Stimulated activated CD8-positive, alpha-beta memory T cell treated with anti-CD3 and anti-CD28 coated beads, Interleukin-7, amount 100 ng/mL, for 4 hours (primary cell): ENCODE measurements at regions not wholly inside any gene's neighbourhood (a gene's known extent, or its start where the extent isn't known, plus 50 kb on each side); places are given as distances from the start of the nearest gene placed in this dataset.

ENCODE experiments used
- DNase-seq, 2 donors: peaks; one replicate each; pipeline ENCODE4 v3.0.0-alpha.2; 2020; ENCODE audit warnings: low read depth in 2 of 2

- DNase-seq, result no peak
Measured at GRCh38 chr4:57243076-57243475, 132.9 kb upstream of the IGFBP7 start.

DNA sequence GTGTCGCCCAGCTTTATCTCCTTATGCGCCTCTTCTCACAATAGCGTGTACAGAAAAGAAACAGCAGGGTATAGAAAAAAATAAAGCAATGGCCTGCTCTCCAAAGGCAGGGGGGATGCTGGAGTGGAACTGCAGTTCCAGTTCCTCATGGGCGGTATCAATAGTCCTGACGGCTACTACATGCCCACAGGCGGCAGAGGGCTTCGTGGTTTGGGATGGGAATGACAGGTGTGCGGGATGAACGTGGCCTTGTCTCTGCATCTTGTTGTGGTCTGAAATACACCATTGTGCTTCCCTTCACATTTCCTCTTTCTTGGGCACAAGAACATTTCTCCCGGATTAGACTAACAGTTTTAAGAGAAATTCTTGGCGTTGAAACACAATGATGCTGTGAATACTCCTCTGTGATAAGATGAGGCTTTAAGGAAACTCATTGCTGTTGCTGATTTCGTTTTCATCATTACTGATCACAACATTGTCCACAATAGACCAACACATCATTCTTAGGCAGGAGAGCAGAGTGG, 124.1 kb upstream of the IGFBP7 start:
- DNase-seq, result no peak

DNA sequence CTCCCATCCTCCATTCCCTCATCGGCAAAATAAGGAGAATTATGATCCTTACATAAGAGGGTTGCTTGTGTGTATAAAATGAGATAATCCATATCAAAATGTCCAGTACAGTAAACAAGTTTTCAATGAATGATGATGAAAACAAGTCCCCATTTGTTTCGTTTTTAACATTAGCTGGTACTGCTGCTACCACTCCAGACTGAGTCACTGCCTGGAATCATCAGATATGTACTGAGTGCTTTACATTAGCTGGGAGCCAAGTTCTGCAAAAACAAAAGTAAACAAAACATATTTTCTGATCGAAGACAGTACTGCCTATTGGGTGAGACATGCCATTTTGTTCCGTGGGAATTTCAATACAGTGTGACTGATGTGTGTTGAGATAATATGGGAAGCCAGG, 123.2 kb upstream of the IGFBP7 start:
- DNase-seq, result no peak

DNA sequence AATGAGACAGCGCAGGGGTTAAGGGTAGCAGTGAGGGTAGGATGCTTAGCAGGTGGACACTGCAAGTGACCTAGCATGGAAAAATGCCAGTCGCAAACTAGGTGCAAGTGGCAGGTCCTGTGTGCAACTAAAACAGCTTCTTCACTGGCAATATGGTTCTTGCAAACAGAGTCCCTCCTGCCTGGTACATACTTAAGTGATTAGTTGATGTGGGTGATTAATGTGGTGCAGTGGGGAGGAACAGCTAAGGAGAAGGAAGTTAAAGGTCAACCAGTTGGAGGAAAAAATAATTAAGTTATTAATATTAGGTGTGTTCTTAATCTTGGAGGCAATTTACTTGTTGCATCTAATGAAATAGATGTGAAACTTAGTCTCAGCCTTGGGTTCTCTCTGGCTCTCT, 121.6 kb upstream of the IGFBP7 start:
- DNase-seq, result no peak

GRCh38 chr4:57220734-57221133, 110.5 kb upstream of the IGFBP7 start:
- no peak for DNase-seq

- no peak for DNase-seq
Measured at GRCh38 chr4:57220172-57220571, 110.0 kb upstream of the IGFBP7 start.

- DNase-seq, result no peak
Measured at GRCh38 chr4:57219431-57219830, 109.2 kb upstream of the IGFBP7 start.

DNA sequence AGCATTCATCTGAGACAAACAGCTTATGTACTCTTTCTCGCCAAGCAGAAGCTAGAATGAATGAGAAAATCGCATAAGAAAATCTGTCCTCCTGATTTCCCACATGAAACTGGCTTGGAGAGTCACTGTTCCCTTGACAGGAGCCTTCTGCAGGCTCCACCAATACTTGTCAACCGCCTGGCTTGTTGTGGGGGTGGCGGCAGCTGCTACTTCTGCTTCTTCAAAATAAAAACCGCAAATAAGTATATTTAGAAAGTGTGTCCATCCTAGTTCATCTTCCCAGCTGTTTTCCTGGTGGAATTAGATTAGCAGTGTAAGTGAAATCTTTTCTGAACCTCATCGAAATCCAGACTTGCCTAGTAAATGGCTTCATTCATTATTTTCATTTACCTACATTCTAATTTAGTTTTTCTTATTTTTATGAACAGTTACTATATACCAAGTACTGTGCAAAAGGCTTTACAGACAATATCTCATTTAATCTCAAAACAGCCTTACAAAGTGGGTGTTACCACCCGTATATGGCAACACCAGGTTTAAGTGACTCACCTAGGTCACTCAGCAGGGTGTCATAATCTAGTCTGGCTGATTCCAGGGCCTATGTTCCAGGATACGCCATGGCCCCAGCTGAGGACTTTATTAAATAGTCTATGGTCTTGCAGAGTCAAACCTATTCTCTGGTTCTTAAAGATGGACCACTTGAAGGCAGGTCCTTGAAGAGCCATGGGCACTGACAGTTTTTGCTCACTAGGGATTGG, 104.6 kb upstream of the IGFBP7 start:
- no peak for DNase-seq

- DNase-seq, result no peak
Measured at GRCh38 chr4:57211131-57211530, 100.9 kb upstream of the IGFBP7 start.

DNA sequence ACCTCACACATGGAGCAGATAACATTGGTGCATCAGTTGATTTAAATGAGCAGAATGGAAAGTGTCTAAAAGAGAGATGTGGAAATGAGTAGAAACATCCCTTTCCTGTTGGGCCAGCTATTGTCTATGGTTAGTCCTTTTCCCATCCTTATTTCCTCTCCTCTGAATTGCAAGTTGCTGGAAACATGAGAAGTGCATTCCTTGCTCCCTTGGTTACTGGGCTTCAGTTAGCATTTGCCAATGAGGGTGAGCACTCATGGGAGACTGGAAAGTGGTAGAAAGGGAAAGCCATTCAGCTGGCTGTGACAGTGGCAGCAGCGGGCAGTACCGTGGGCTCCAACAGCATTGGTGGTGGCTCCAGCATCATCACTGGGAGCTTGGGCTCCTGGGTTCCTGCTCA, 96.0 kb upstream of the IGFBP7 start:
- no peak for DNase-seq

DNA sequence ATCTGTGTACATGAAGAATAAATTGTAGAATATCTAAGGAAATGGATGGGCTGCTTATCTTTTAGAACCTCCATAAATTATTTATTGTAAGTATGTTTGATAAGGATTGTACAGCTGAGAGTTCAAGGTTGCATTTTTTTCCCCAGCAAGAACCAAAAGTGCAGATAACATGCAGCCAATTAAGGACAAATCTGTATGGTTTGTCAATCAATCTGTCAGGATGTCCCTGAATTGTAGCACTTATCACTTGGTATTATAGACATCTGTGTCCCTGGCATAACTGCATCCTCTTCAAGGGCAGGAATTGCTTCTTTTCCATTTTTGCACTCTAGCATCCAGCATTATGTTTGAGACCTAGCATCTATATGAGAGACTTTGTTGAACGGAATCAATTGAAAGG, 95.4 kb upstream of the IGFBP7 start:
- DNase-seq, result no peak

DNA sequence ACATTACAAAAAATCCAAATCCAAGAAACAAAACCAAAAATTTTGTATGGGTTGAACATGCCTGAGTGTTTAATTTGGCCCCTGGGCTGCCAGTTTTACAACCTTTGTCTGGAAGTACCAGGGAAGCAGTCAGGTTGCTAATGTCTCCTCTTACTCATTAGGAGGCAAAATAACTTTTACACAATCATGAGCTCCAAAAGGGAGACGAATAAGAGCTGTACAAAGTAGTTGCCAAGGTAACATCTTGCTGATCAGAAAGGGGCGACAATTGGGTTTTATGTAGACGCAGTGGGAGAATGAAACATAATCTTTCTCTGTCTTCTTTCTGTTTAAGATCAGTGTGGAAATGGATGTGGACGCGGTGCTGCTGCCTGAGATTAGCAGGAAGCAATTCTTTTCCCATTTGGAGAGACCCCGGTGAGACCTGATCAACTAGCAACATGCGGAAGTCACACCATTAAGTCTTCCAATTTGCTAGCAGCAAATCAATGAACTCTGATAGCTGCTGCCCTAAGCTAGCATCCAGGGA, 90.7 kb upstream of the IGFBP7 start:
- no peak for DNase-seq

GRCh38 chr4:57199267-57199666, 89.1 kb upstream of the IGFBP7 start:
- DNase-seq, result no peak

DNA sequence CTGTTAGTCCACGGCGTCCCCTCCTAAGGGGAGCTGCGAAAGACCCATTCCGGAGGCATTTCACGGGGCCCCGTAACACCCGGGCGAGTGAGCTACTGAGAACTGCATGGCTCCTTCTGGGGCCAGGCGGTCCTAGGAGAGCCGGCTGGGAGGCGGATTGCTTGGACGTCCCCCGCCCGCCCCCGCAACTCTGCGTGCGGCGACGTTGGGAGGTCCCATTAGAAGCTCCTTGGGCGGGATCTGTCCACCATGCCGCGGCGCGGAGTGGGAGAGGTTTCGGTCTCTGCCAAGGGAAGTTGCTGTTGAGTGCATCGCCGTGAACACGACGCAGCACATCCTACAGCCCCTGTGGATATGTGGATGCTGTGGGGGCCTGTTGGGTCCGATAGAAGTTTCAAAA, 85.4 kb upstream of the IGFBP7 start:
- DNase-seq, result no peak

DNA sequence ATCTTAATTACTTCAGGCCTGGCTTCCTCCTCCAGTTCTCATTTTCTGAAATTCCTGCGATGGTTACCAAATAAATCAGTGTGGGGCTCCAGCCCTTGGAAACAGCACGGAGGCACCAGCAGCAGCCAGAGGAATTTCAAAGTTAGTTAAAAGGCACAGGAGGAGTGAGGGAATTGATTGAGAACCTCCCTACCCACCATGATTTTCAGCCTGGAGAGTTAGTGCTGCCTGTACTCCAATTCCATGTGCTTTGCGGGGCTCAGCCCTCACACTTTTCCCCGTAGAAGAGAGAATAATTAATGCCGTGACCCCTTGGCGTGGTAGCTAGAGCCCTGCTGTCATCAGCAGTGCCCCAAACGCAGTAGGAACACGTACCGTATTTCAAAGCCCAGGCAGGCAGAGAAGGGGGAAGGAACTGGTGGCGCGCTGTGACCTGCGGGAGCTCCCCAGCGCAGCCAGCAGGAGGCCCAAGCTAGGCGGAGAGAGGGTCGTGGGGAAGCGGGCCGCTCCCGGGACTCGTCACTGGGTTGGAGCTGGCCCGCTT, 84.0 kb upstream of the IGFBP7 start:
- DNase-seq, result no peak

GRCh38 chr4:57193209-57193810, 83.1 kb upstream of the IGFBP7 start:
- DNase-seq, result no peak

- no peak for DNase-seq
Measured at GRCh38 chr4:57191523-57192034, 81.4 kb upstream of the IGFBP7 start.

GRCh38 chr4:57190601-57191481, 80.7 kb upstream of the IGFBP7 start:
- no peak for DNase-seq

- DNase-seq, result no peak
Measured at GRCh38 chr4:57187246-57187645, 77.1 kb upstream of the IGFBP7 start.

GRCh38 chr4:57184378-57185029, 74.3 kb upstream of the IGFBP7 start:
- no peak for DNase-seq
